Brain microvascular endothelial cell (primary cell): ENCODE measurements at regions not wholly inside any gene's neighbourhood (a gene's known extent, or its start where the extent isn't known, plus 50 kb on each side); places are given as distances from the start of the nearest gene placed in this dataset.

ENCODE experiments used
- DNase-seq: peaks from one replicate; pipeline ENCODE4 v3.0.0-alpha.2; 2020
- H3K27ac ChIP-seq: fragments of 250-450 bp; sonication (Bioruptor Pico); 2 replicates; pipeline ENCODE4 v1.5.1; 2020; ENCODE audit warnings: mild to moderate bottlenecking, moderate library complexity
- H3K27me3 ChIP-seq: fragments of 250-450 bp; sonication (Bioruptor Pico); replicated peaks from 2 replicates; pipeline ENCODE4 v1.5.1; 2020; ENCODE audit warnings: mild to moderate bottlenecking
- H3K36me3 ChIP-seq: fragments of 250-450 bp; sonication (Bioruptor Pico); replicated peaks from 2 replicates; pipeline ENCODE4 v1.5.1; 2020; ENCODE audit warnings: mild to moderate bottlenecking
- H3K4me3 ChIP-seq: 2 replicates; pipeline ENCODE4 v1.5.1; 2011; ENCODE audit warnings: low read depth, mild to moderate bottlenecking, control low read depth, low read length, moderate library complexity
- CTCF ChIP-seq: IDR thresholded peaks from 2 replicates; pipeline ENCODE4 v1.5.1; 2011; ENCODE audit warnings: low read depth, mild to moderate bottlenecking, moderate library complexity, low read length, control low read depth, inconsistent platforms; ENCODE audit errors: missing control alignments
- in situ Hi-C: cut with HindIII; loops from 2 replicates; pipeline ENCODE4 v1.10.0; 2017; ENCODE audit warnings: low sequenced_read_pairs, low pct_ligation_motif_present

DNA sequence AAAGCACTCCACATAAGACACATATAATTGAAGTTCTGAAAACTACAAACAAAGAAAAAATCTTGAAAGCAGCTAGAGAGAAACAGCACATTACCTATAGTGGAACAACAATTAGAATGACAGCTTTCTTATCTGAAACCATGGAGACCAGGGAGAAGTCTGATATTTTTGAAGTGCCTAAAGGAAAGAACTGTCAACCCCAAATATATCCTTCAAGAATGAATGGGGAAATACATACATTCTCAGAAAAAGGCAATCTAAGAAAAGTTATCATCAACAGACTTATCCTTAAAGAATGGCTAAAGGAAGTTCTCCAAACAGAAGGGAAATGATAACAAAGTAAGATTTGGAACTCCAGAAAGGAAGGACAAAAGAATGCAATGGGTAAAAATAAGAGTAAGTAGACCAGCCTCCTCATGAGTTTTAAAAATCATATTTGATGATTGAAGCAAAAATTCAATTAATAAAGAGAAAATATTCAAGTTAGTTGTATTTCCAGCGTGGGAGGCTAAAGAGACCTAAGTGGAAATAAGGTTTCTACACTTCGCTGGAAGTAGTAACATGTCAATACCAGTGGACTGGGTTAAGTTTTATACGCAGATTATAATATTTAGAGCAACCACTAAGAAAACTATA lies 170.8 kb upstream of the SAMSN1 start:
- Histone ChIP-seq H3K36me3 (no peaks in the 10 kb centered on the region), H3K4me3 (no peak overlapping the region), H3K27ac (no peak overlapping the region), H3K27me3 (no peaks in the 10 kb centered on the region)
- DNase-seq, result no peak
- TF ChIP-seq CTCF, result no peak
- in situ Hi-C loops, result no loop called here

GRCh38 chr21:14713109-14713508 lies 167.0 kb upstream of the SAMSN1 start:
- DNase-seq, result no peak
- no peak overlapping the region for H3K27ac ChIP-seq
- no peak for TF ChIP-seq CTCF
- H3K4me3 ChIP-seq, result no peak overlapping the region
- in situ Hi-C loops, result no loop called here
- H3K36me3 ChIP-seq, result no peaks in the 10 kb centered on the region
- no peaks in the 10 kb centered on the region for H3K27me3 ChIP-seq

DNA sequence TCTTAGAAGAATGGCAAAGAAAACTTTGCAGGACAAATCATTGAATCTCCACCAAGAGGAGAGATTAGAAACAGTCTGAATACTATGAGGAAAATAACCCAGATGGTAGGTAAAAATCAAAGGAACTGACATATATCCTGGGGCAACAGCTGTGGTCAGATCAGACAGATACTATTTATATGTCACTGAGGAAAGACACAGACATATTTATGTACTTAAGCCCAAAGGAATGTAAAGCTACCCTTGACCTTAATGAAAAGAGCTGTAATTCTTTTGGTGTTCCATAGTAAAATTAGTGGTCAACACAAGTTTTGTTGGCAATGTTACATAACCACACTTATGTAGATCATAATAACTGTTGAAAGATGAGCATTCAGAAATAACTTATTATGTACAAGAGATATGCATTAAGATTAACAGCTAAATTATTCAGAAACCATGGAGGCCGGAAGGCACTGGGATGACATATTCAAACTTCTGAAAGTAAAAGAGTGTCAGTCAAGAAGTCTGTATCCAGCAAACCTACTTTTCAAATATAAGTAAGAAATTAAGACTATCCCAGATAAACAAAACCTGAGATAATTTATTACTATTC lies 166.1 kb upstream of the SAMSN1 start:
- no peak overlapping the region for H3K4me3 ChIP-seq
- no peak overlapping the region for H3K27ac ChIP-seq
- peak; percentile 63 for DNase-seq
- no peaks in the 10 kb centered on the region for H3K36me3 ChIP-seq
- TF ChIP-seq CTCF, result no peak
- no peaks in the 10 kb centered on the region for H3K27me3 ChIP-seq
- in situ Hi-C loops, result no loop called here

GRCh38 chr21:14711287-14711686 lies 165.2 kb upstream of the SAMSN1 start:
- H3K27ac ChIP-seq, result peak overlapping the region; percentile 50
- DNase-seq, result peak; percentile 35
- in situ Hi-C loops, result no loop called here

DNA sequence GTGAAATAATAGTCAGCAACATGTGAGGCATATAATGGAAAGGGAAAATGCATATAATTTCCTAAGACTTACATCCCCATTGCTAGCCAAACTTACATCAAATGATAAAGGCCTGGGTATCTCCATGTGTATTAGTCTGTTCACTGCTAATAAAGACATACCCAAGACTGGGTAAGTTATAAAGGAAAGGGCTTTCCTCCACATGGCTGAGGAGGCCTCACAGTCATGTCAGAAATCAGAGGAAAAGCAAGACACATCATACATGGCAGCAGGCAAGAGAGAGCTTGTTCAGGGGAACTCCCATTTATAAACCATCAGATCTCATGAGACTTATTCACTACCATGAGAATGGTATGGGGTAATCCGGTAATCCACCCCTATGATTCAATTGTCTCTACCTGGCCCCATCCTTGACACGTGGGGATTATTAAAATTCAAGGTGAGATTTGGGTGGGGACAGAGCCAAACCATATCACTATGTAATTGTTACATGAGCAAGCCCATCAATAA lies 161.5 kb upstream of the SAMSN1 start:
- in situ Hi-C loops, result no loop called here
- no peak for TF ChIP-seq CTCF
- H3K36me3 ChIP-seq, result no peaks in the 10 kb centered on the region

More at GRCh38 chr21:14711287-14711686, 165.2 kb upstream of the SAMSN1 start:
- Histone ChIP-seq H3K4me3 (no peak overlapping the region), H3K36me3 (no peaks in the 10 kb centered on the region), H3K27me3 (no peaks in the 10 kb centered on the region)
- no peak for TF ChIP-seq CTCF

More for the DNA sequence above, 161.5 kb upstream of the SAMSN1 start:
- no peak for DNase-seq
- Histone ChIP-seq H3K27ac (no peak overlapping the region), H3K27me3 (no peaks in the 10 kb centered on the region), H3K4me3 (no peak overlapping the region)
